BE2C (cell line): ENCODE measurements at regions not wholly inside any gene's neighbourhood (a gene's known extent, or its start where the extent isn't known, plus 50 kb on each side); places are given as distances from the start of the nearest gene placed in this dataset.

Experiments
- DNase-seq: peaks from one replicate; pipeline ENCODE4 v3.0.0-alpha.2; 2020
- H3K27me3 ChIP-seq: fragments of 250-450 bp; sonication (Bioruptor Pico); 2 replicates; pipeline ENCODE4 v1.5.1; 2020; ENCODE audit warnings: mild to moderate bottlenecking
- H3K36me3 ChIP-seq: fragments of 250-450 bp; sonication (Bioruptor Pico); 2 replicates; pipeline ENCODE4 v1.5.1; 2020; ENCODE audit warnings: mild to moderate bottlenecking
- H3K4me1 ChIP-seq: fragments of 250-450 bp; sonication (Bioruptor Pico); 2 replicates; pipeline ENCODE4 v1.5.1; 2020
- H3K4me3 ChIP-seq: 2 replicates; pipeline ENCODE4 v1.5.1; 2011; ENCODE audit warnings: low read depth, low read length
- H3K9me3 ChIP-seq: fragments of 250-450 bp; sonication (Bioruptor Pico); 2 replicates; pipeline ENCODE4 v1.5.1; 2020
- TF ChIP-seq, protein P1 (sequence below): IDR thresholded peaks from 2 replicates; pipeline ENCODE4 v1.5.1; 2012; ENCODE audit warnings: mild to moderate bottlenecking, low read depth, low read length

DNA sequence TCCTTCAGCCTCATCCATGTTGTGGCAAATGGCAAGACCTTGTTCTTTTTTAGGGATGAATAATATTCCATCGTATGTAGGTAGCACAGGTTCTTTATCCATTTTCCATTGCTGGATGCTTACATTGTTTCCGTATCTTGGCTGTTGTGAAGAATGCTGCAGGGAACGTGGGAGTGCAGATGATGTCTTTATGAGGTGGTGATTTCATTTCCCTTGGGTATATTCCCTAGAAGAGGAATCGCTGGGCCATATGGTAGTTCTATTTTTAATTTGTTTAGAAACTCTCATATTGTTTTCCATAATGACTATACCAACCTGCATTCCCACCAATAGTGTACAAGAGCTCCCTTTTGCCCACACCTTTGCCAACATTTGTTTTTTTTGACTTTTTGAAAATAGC, 186.3 kb upstream of the TMTC4 start:
- DNase-seq = no peak
- TF ChIP-seq, protein P1, sequence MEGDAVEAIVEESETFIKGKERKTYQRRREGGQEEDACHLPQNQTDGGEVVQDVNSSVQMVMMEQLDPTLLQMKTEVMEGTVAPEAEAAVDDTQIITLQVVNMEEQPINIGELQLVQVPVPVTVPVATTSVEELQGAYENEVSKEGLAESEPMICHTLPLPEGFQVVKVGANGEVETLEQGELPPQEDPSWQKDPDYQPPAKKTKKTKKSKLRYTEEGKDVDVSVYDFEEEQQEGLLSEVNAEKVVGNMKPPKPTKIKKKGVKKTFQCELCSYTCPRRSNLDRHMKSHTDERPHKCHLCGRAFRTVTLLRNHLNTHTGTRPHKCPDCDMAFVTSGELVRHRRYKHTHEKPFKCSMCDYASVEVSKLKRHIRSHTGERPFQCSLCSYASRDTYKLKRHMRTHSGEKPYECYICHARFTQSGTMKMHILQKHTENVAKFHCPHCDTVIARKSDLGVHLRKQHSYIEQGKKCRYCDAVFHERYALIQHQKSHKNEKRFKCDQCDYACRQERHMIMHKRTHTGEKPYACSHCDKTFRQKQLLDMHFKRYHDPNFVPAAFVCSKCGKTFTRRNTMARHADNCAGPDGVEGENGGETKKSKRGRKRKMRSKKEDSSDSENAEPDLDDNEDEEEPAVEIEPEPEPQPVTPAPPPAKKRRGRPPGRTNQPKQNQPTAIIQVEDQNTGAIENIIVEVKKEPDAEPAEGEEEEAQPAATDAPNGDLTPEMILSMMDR = no peak

GRCh38 chr13:100859861-100860260, 185.3 kb upstream of the TMTC4 start:
- Histone ChIP-seq H3K27me3 (no peaks in the 10 kb centered on the region), H3K9me3 (no peaks in the 10 kb centered on the region), H3K4me3 (no peak overlapping the region), H3K4me1 (no peaks in the 10 kb centered on the region), H3K36me3 (no peaks in the 10 kb centered on the region)
- TF ChIP-seq, protein P1 = no peak
- no peak for DNase-seq

More for the DNA sequence above, 186.3 kb upstream of the TMTC4 start:
- Histone ChIP-seq H3K4me1 (no peaks in the 10 kb centered on the region), H3K27me3 (no peaks in the 10 kb centered on the region), H3K4me3 (no peak overlapping the region), H3K9me3 (no peaks in the 10 kb centered on the region), H3K36me3 (no peaks in the 10 kb centered on the region)

DNA sequence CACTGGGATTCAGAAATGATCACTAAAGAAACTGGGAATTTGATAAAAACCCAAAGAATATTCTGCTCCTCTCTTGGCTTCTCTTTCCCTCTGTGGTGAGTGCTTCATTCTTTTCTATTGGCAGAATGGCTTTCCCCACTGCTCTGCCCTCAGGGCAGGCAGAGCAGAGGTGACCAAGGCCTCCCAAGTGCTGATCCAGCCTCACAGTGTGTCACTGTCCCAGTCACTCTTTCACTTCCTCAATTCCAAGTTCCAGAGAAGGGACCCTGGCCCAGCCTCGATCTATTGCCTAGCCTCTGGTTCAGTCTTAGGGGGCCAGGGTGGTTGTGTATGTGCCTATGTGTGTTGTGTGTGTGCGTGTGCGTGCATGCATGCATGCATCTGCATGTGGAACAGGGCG, 180.6 kb upstream of the TMTC4 start:
- Histone ChIP-seq H3K4me3 (no peak overlapping the region), H3K9me3 (no peaks in the 10 kb centered on the region), H3K27me3 (no peaks in the 10 kb centered on the region), H3K36me3 (no peaks in the 10 kb centered on the region), H3K4me1 (no peaks in the 10 kb centered on the region)
- DNase-seq = no peak
- TF ChIP-seq, protein P1 = no peak

DNA sequence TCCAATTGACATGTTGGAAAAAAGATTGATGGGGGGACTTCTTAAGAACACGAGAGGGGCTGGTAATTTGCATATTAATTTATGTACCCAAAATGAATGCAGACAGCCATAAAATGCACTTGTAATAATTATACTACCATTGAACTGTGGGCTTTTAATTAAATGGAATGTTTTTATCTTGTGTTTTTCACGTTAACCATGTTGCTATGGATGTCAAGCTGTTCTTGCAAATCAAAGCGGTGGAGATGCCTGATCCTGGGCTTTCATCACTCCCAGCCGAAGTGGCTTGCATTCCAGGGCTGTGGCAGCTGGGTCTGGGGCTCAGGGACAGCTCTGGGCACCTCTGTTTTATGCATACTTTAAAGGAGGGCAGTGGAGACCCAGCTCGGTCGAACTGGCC, 179.4 kb upstream of the TMTC4 start:
- Histone ChIP-seq H3K36me3 (no peaks in the 10 kb centered on the region), H3K9me3 (no peaks in the 10 kb centered on the region), H3K4me1 (no peaks in the 10 kb centered on the region), H3K27me3 (no peaks in the 10 kb centered on the region), H3K4me3 (no peak overlapping the region)
- DNase-seq = no peak
- TF ChIP-seq, protein P1 = no peak

DNA sequence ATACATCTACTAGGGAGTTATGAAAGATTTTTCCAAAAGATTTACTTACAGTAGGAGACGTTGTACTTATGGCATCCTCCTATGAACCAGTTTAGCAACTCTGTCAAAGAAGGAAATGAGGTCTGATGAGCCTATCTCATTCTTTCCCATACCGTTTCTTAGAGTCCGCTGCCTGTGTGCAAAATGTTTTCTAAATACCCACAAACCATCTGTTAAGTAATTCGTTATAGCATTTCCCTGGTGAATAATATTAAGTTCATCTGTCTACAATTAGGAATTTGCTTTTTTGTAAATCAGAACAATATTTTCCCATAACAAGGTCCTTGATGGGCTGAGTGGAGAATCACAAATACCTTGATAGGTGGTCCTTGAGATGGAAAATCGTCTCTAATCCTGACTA, 178.8 kb upstream of the TMTC4 start:
- Histone ChIP-seq H3K4me1 (no peaks in the 10 kb centered on the region), H3K36me3 (no peaks in the 10 kb centered on the region), H3K9me3 (no peaks in the 10 kb centered on the region), H3K4me3 (no peak overlapping the region), H3K27me3 (no peaks in the 10 kb centered on the region)
- no peak for DNase-seq
- TF ChIP-seq, protein P1 = no peak

DNA sequence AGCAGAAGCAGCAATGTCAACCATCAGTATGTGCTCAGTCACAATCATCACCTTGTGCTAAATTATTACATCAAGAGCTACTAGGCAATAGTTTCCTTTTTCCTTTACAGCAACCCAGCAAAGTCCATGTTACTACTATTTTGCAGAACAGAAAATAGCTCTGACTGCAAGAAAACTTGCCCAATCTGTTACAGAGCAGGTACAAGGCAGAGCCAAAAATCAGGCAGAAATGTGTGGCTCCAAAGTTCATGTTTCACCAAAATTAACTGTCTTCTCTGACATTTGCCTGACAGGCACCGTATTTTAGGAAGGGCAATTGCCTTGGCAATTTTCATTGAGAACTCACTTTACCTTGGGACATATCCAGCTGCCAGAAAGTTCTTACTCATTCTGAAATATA, 177.6 kb upstream of the TMTC4 start:
- Histone ChIP-seq H3K4me1 (no peaks in the 10 kb centered on the region), H3K4me3 (no peak overlapping the region), H3K36me3 (no peaks in the 10 kb centered on the region), H3K9me3 (no peaks in the 10 kb centered on the region), H3K27me3 (no peaks in the 10 kb centered on the region)
- TF ChIP-seq, protein P1 = no peak
- no peak for DNase-seq
